ENCODE measurements at regions not wholly inside any gene's neighbourhood (a gene's known extent, or its start where the extent isn't known, plus 50 kb on each side); places are given as distances from the start of the nearest gene placed in this dataset.

GRCh38 chr4:106766519-106766918 is 269.6 kb downstream of the DKK2 start:
- Histone ChIP-seq H3K9me3 (no peaks in the 10 kb centered on the region), H3K27me3 (no peaks in the 10 kb centered on the region), H3K36me3 (no peaks in the 10 kb centered on the region), H3K4me3 (no peak overlapping the region), H3K27ac (no peak overlapping the region), H3K4me1 (no peaks in the 10 kb centered on the region)
- intact Hi-C loops (cut with DNase I) = no loop called here
- DNase-seq (no peak), ATAC-seq (no peak)
- TF ChIP-seq CTCF (IDR thresholded peaks at IDR 0.05) = no peak

DNA sequence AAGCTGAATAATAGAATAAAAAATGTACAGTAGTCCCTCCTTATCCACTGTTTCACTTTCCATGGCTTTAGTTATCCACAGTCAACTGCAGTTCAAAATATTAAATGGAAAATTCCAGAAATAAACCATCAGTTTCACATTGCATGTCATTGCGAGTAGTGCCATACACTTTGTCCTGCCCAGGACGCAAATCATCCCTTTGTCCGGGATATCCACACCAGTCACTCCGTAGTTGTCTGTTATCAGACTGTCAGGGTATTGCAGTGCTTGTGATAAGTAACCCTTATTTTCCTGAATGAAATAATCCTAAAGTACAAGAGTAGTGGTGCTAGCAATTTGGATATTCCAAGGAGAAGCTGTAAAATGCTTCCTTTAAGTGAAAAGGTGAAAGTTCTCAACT is 271.3 kb downstream of the DKK2 start:
- no peak overlapping the region for H3K4me3 ChIP-seq
- intact Hi-C loops (cut with DNase I) = no loop called here
- H3K9me3 ChIP-seq = no peaks in the 10 kb centered on the region
- H3K36me3 ChIP-seq = no peaks in the 10 kb centered on the region
- no peak for DNase-seq
- no peak overlapping the region for H3K27ac ChIP-seq
- H3K27me3 ChIP-seq = no peaks in the 10 kb centered on the region
- no peaks in the 10 kb centered on the region for H3K4me1 ChIP-seq
- no peak for TF ChIP-seq CTCF (IDR thresholded peaks at IDR 0.05)
- ATAC-seq = no peak

DNA sequence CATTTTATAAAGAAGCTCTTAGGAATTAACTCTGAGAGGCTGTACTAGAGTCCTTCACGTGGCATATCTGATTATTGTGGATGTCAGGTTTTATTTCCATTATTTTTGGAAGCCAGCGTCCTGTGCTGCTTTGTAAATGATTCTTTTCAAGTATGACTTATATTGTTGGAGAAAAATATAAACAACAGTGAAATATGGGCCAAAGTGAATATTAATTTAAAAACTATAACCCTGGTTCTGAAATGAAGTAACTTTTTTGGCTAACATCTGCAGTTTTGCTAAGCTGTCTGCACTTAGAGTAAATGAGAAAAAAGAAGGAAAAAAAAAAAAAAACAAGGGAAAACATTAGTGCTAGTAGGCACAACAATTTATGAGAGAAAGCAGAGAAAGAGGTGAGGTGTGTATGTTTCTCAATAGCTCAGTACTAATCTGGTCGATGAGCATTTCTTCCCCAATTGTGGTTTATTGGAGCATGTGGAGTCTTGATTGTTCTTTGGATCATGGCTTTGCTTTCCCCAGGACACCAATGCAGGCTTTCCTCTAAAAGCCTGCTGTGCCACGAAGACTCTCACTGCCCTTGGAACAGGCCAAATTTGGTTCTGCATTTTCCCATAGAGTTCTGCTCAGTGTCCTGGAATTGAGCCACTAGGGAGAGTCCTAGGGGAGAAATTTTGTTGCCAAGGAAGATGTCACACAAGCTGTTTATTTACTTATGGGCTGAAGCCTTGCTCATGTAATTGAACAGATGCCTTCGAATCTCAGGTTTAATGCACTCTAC is 273.3 kb downstream of the DKK2 start:
- intact Hi-C loops (cut with DNase I) = no loop called here
- H3K27ac ChIP-seq = no peak overlapping the region
- no peak for TF ChIP-seq CTCF (IDR thresholded peaks at IDR 0.05)

GRCh38 chr4:106753426-106753825 is 282.7 kb downstream of the DKK2 start:
- Histone ChIP-seq H3K36me3 (no peaks in the 10 kb centered on the region), H3K27ac (no peak overlapping the region), H3K9me3 (no peaks in the 10 kb centered on the region), H3K4me3 (no peak overlapping the region), H3K27me3 (no peaks in the 10 kb centered on the region), H3K4me1 (no peaks in the 10 kb centered on the region)
- ATAC-seq = no peak
- intact Hi-C loops (cut with DNase I) = no loop called here
- no peak for DNase-seq
- TF ChIP-seq CTCF (IDR thresholded peaks at IDR 0.05) = no peak

More for the DNA sequence above, 273.3 kb downstream of the DKK2 start:
- ATAC-seq = no peak
- H3K9me3 ChIP-seq = no peaks in the 10 kb centered on the region
- DNase-seq = no peak
- H3K4me3 ChIP-seq = no peak overlapping the region
- H3K36me3 ChIP-seq = no peaks in the 10 kb centered on the region
- no peaks in the 10 kb centered on the region for H3K4me1 ChIP-seq
- H3K27me3 ChIP-seq = no peaks in the 10 kb centered on the region

DNA sequence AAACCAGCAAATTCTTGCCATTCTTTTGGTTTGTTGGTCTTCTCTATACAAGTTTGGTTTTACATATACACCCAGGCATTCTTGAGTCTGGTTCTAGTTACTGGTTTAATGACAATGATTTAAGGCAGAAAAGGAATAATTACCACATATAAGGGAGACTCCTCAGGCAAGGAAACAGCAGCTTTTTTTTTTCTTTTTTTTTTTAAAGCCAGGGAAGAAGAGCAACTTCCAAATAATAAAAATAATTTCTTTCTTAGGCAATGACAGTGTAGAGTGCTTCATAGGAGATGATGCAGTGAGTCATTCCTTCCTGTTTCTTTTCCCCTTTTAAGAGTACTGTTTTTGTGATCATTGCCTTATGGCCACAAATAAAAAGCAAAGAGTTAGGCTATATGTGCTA is 289.7 kb downstream of the DKK2 start:
- no peak for DNase-seq
- Histone ChIP-seq H3K36me3 (no peaks in the 10 kb centered on the region), H3K27ac (no peak overlapping the region), H3K27me3 (no peaks in the 10 kb centered on the region), H3K4me1 (no peaks in the 10 kb centered on the region), H3K9me3 (no peaks in the 10 kb centered on the region), H3K4me3 (no peak overlapping the region)
- intact Hi-C loops (cut with DNase I) = no loop called here
- peak; percentile 44 for ATAC-seq
- TF ChIP-seq CTCF (IDR thresholded peaks at IDR 0.05) = no peak

DNA sequence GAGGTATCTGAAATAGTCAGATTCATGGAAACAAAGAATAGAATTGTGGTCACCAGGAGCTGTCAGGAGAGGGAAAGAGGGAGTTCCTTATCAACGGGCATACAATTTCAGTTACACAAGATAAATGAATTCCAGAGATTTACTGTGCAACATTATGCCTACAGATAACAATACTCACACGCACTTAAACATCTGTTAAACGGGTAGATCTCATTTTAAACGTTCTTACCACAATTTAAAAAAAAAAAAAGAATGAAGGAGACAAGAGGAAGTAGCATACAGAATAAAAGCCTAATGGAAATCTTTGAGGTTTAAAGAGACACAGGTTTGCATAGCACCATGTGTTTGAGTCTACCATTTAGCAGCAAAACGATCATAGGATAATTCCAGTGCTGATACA is 298.0 kb downstream of the DKK2 start:
- intact Hi-C loops (cut with DNase I) = no loop called here
- ATAC-seq (no peak), DNase-seq (no peak)
- Histone ChIP-seq H3K36me3 (no peaks in the 10 kb centered on the region), H3K27ac (no peak overlapping the region), H3K27me3 (no peaks in the 10 kb centered on the region), H3K9me3 (no peaks in the 10 kb centered on the region), H3K4me1 (no peaks in the 10 kb centered on the region), H3K4me3 (no peak overlapping the region)
- no peak for TF ChIP-seq CTCF (IDR thresholded peaks at IDR 0.05)

All from upper lobe of right lung (tissue), 1 donor.